ENCODE measurements at regions not wholly inside any gene's neighbourhood (a gene's known extent, or its start where the extent isn't known, plus 50 kb on each side); places are given as distances from the start of the nearest gene placed in this dataset.

GRCh38 chr11:36953976-36954375 lies 355.9 kb upstream of the RAG2 start:
- TF ChIP-seq KDM5A (IDR thresholded peaks at IDR 0.05) (no peak), CEBPB (IDR thresholded peaks at IDR 0.05) (no peak), CTCF (IDR thresholded peaks at IDR 0.05) (no peak), CHD4 (IDR thresholded peaks at IDR 0.05; ENCODE audit: borderline replicate concordance) (no peak), GATA3 (IDR thresholded peaks at IDR 0.05; ENCODE audit: borderline replicate concordance) (no peak), EP300 (IDR thresholded peaks at IDR 0.05) (no peak), ESRRA (IDR thresholded peaks at IDR 0.05; ENCODE audit: borderline replicate concordance, low read length) (no peak), BCL3 (IDR thresholded peaks at IDR 0.05) (no peak)
